ENCODE measurements at regions not wholly inside any gene's neighbourhood (a gene's known extent, or its start where the extent isn't known, plus 50 kb on each side); places are given as distances from the start of the nearest gene placed in this dataset.

GRCh38 chr15:87151202-87151748 lies 1071.6 kb downstream of the AGBL1 start:
- H3K27ac Mint-ChIP-seq, result no peak overlapping the region
- no peaks in the 10 kb centered on the region for H3K4me1 ChIP-seq (ENCODE audit: control insufficient read depth, insufficient read depth, low read length)
- TF ChIP-seq, protein P1, sequence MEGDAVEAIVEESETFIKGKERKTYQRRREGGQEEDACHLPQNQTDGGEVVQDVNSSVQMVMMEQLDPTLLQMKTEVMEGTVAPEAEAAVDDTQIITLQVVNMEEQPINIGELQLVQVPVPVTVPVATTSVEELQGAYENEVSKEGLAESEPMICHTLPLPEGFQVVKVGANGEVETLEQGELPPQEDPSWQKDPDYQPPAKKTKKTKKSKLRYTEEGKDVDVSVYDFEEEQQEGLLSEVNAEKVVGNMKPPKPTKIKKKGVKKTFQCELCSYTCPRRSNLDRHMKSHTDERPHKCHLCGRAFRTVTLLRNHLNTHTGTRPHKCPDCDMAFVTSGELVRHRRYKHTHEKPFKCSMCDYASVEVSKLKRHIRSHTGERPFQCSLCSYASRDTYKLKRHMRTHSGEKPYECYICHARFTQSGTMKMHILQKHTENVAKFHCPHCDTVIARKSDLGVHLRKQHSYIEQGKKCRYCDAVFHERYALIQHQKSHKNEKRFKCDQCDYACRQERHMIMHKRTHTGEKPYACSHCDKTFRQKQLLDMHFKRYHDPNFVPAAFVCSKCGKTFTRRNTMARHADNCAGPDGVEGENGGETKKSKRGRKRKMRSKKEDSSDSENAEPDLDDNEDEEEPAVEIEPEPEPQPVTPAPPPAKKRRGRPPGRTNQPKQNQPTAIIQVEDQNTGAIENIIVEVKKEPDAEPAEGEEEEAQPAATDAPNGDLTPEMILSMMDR (conservative IDR thresholded peaks at IDR 0.05), result no peak
- no peak overlapping the region for H3K27ac ChIP-seq (ENCODE audit: low read depth, low read length)
- peaks cover 16% of the 10 kb centered on the region for H3K4me1 Mint-ChIP-seq
- H3K9me3 Mint-ChIP-seq, result no peaks in the 10 kb centered on the region
- H3K36me3 Mint-ChIP-seq (ENCODE audit: low read depth), result no peaks in the 10 kb centered on the region
- no peaks in the 10 kb centered on the region for H3K9me3 ChIP-seq (ENCODE audit: control insufficient read depth, low read length)
- DNase-seq, result no peak
- no peak overlapping the region for H3K4me3 Mint-ChIP-seq
- WGBS, 2 experiments (ENCODE audit: insufficient coverage in 1 of 2, insufficient read length in 1 of 2), result 100% methylated on average over 1 of the region's 2 CpGs; no CpG with 5 or more reads in 1 of the 2 experiments
- H3K36me3 ChIP-seq (ENCODE audit: control insufficient read depth, insufficient read depth, low read length), result no peaks in the 10 kb centered on the region
- H3K27me3 ChIP-seq (ENCODE audit: control insufficient read depth, insufficient read depth, low read length, poor library complexity, severe bottlenecking), result no peaks in the 10 kb centered on the region
- H3K27me3 Mint-ChIP-seq (ENCODE audit: insufficient read depth), result no peaks in the 10 kb centered on the region
- no peak overlapping the region for H3K4me3 ChIP-seq (ENCODE audit: low read length)
- no peak overlapping the region for H3K9ac ChIP-seq (ENCODE audit: extremely low read depth, low read length, poor library complexity, severe bottlenecking)

DNA sequence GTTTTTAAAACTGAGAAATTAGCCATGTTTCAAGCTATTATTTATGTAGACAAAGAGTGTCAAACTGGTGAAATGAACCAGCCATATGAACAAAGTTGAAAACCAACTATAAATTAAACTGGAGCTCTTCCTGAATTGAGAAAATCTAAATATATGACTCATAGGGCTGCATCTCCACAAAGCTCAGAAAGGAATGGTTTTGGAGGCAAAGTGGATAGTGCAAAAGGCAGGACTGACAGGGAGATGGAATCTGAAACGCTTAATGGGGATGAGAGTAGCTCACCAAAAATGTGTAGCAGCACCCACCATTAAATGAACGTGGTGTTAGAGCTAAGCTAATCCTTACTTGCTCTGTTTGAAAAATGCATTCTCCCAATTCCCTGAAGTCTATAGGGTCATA lies 1066.0 kb downstream of the AGBL1 start:
- Mint-ChIP-seq H3K4me3 (no peak overlapping the region), H3K27ac (no peak overlapping the region), H3K9me3 (peaks cover 17% of the 10 kb centered on the region), H3K36me3 (ENCODE audit: low read depth) (no peaks in the 10 kb centered on the region), H3K4me1 (no peaks in the 10 kb centered on the region), H3K27me3 (ENCODE audit: insufficient read depth) (no peaks in the 10 kb centered on the region)
- H3K9ac ChIP-seq (ENCODE audit: extremely low read depth, low read length, poor library complexity, severe bottlenecking), result no peak overlapping the region
- no peaks in the 10 kb centered on the region for H3K27me3 ChIP-seq (ENCODE audit: control insufficient read depth, insufficient read depth, low read length, poor library complexity, severe bottlenecking)
- H3K4me3 ChIP-seq (ENCODE audit: low read length), result no peak overlapping the region
- no peaks in the 10 kb centered on the region for H3K4me1 ChIP-seq (ENCODE audit: control insufficient read depth, insufficient read depth, low read length)
- TF ChIP-seq, protein P1 (conservative IDR thresholded peaks at IDR 0.05), result no peak
- DNase-seq, result no peak
- H3K27ac ChIP-seq (ENCODE audit: low read depth, low read length), result no peak overlapping the region
- H3K9me3 ChIP-seq (ENCODE audit: control insufficient read depth, low read length), result peaks cover 6% of the 10 kb centered on the region
- WGBS, 2 experiments (ENCODE audit: insufficient coverage in 1 of 2, insufficient read length in 1 of 2), result 98% methylated on average over 2 of the region's 2 CpGs; no CpG with 5 or more reads in 1 of the 2 experiments
- H3K36me3 ChIP-seq (ENCODE audit: control insufficient read depth, insufficient read depth, low read length), result no peaks in the 10 kb centered on the region

- Mint-ChIP-seq H3K4me1 (no peaks in the 10 kb centered on the region), H3K36me3 (ENCODE audit: low read depth) (no peaks in the 10 kb centered on the region), H3K27me3 (ENCODE audit: insufficient read depth) (no peaks in the 10 kb centered on the region), H3K4me3 (no peak overlapping the region), H3K9me3 (peaks cover 17% of the 10 kb centered on the region), H3K27ac (no peak overlapping the region)
- H3K9me3 ChIP-seq (ENCODE audit: control insufficient read depth, low read length), result peaks cover 6% of the 10 kb centered on the region
- no peak for DNase-seq
- no peak overlapping the region for H3K27ac ChIP-seq (ENCODE audit: low read depth, low read length)
- no peaks in the 10 kb centered on the region for H3K36me3 ChIP-seq (ENCODE audit: control insufficient read depth, insufficient read depth, low read length)
- H3K4me3 ChIP-seq (ENCODE audit: low read length), result no peak overlapping the region
- H3K9ac ChIP-seq (ENCODE audit: extremely low read depth, low read length, poor library complexity, severe bottlenecking), result no peak overlapping the region
- TF ChIP-seq, protein P1 (conservative IDR thresholded peaks at IDR 0.05), result no peak
- no peaks in the 10 kb centered on the region for H3K27me3 ChIP-seq (ENCODE audit: control insufficient read depth, insufficient read depth, low read length, poor library complexity, severe bottlenecking)
- 91 to 100% methylated on average over 1 of the region's 1 CpG for WGBS, 2 experiments (ENCODE audit: insufficient coverage in 1 of 2, insufficient read length in 1 of 2)
- no peaks in the 10 kb centered on the region for H3K4me1 ChIP-seq (ENCODE audit: control insufficient read depth, insufficient read depth, low read length)
Measured at GRCh38 chr15:87144775-87145174, 1065.1 kb downstream of the AGBL1 start.

Measured in endodermal cell (in vitro differentiated cells).